IMR-90 (cell line): ENCODE measurements at regions not wholly inside any gene's neighbourhood (a gene's known extent, or its start where the extent isn't known, plus 50 kb on each side); places are given as distances from the start of the nearest gene placed in this dataset.
A peak's percentile ranks its signal among the peaks of the same experiment; 100 is the strongest.

Source experiments
- ATAC-seq: fragments of 200-7000 bp; cut with Tn5 transposase; 2 replicates; pipeline ENCODE4 v1.9.1; 2020; ENCODE audit warnings: low read depth, mild to moderate bottlenecking, moderate library complexity
- BruUV-seq: library from RNA; stranded (reverse); fragments of 400-500 nt; replicated peaks from 2 replicates; lab custom pipeline; 2021; lab: Mats Ljungman, UMichigan
- CTCF ChIA-PET: fragments of 300-600 bp; formaldehyde crosslinking; extraction: SDS; loops from one replicate; lab custom pipeline; 2021; ENCODE audit warnings: antibody characterized with exemption; lab: Yijun Ruan, JAX
- POLR2A ChIA-PET: fragments of 300-600 bp; sonication (Branson Sonifier 250); formaldehyde crosslinking; loops from one replicate; lab custom pipeline; 2022; ENCODE audit warnings: antibody characterized with exemption; ENCODE audit not compliant: unreplicated experiment; lab: Charles Lee
- DNase-seq: peaks from one replicate; pipeline ENCODE4 v3.0.0; 2013
- H2AFZ ChIP-seq: replicated peaks from 2 replicates; pipeline ENCODE3; 2013; ENCODE audit warnings: low read length, mild to moderate bottlenecking; ENCODE audit not compliant: poor library complexity
- H2AK5ac ChIP-seq: 2 replicates; pipeline ENCODE4 v1.6.1; 2013; ENCODE audit warnings: low read depth, low read length, inconsistent platforms
- H2AK9ac ChIP-seq: replicated peaks from 2 replicates; pipeline ENCODE3; 2013; ENCODE audit warnings: mild to moderate bottlenecking, low read depth, low read length, moderate library complexity; ENCODE audit not compliant: poor library complexity
- H2BK120ac ChIP-seq: 2 replicates; pipeline ENCODE4 v1.6.1; 2013; ENCODE audit warnings: low read depth, low read length, inconsistent platforms
- H2BK15ac ChIP-seq: 3 replicates; pipeline ENCODE4 v1.6.1; 2013; ENCODE audit warnings: low read depth, low read length, inconsistent platforms
- H2BK20ac ChIP-seq: 2 replicates; pipeline ENCODE4 v1.6.1; 2013; ENCODE audit warnings: low read depth, mild to moderate bottlenecking, inconsistent platforms, low read length, moderate library complexity
- H2BK5ac ChIP-seq: 2 replicates; pipeline ENCODE4 v1.6.1; 2013; ENCODE audit warnings: mild to moderate bottlenecking, low read depth, low read length, inconsistent platforms; ENCODE audit not compliant: poor library complexity, severe bottlenecking
- H3K14ac ChIP-seq: replicated peaks from 2 replicates; pipeline ENCODE4 v1.6.1; 2013; ENCODE audit warnings: low read depth, low read length, inconsistent platforms
- H3K18ac ChIP-seq: 2 replicates; pipeline ENCODE4 v1.6.1; 2013; ENCODE audit warnings: low read depth, low read length, control low read depth
- H3K23ac ChIP-seq: 2 replicates; pipeline ENCODE4 v1.6.1; 2013; ENCODE audit warnings: low read depth, low read length, inconsistent platforms
- H3K27ac ChIP-seq: 2 replicates; pipeline ENCODE4 v1.5.1; 2013; ENCODE audit warnings: mild to moderate bottlenecking, control low read depth, low read length; ENCODE audit not compliant: insufficient read depth
- H3K27me3 ChIP-seq: 2 replicates; pipeline ENCODE4 v1.6.1; 2013; ENCODE audit warnings: low read length; ENCODE audit not compliant: control insufficient read depth, insufficient read depth
- H3K36me3 ChIP-seq: 2 replicates; pipeline ENCODE4 v1.6.1; 2013; ENCODE audit warnings: low read length, mixed read lengths; ENCODE audit not compliant: control insufficient read depth, insufficient read depth
- H3K4ac ChIP-seq: 2 replicates; pipeline ENCODE4 v1.6.1; 2013; ENCODE audit warnings: low read depth, low read length, inconsistent platforms
- H3K4me1 ChIP-seq: 2 replicates; pipeline ENCODE4 v1.6.1; 2013; ENCODE audit warnings: low read length, mixed read lengths; ENCODE audit not compliant: control insufficient read depth, insufficient read depth
- H3K4me2 ChIP-seq: 2 replicates; pipeline ENCODE4 v1.6.1; 2013; ENCODE audit warnings: low read depth, mild to moderate bottlenecking, control low read depth, low read length, moderate library complexity
- H3K4me3 ChIP-seq: 2 replicates; pipeline ENCODE4 v1.5.1; 2013; ENCODE audit warnings: low read depth, mild to moderate bottlenecking, control low read depth, low read length, moderate library complexity; ENCODE audit not compliant: insufficient read depth
- H3K56ac ChIP-seq: 2 replicates; pipeline ENCODE4 v1.6.1; 2013; ENCODE audit warnings: low read length, inconsistent platforms; ENCODE audit not compliant: insufficient read depth; ENCODE audit errors: extremely low read depth
- H3K79me1 ChIP-seq, 2 experiments: 2 replicates each; pipeline ENCODE4 v1.6.1; 2013; ENCODE audit warnings: low read length in 2 of 2, inconsistent platforms in 1 of 2, low read depth in 1 of 2
- H3K9ac ChIP-seq: 2 replicates; pipeline ENCODE4 v1.6.1; 2013; ENCODE audit warnings: low read depth, low read length, control low read depth
- H3K9me1 ChIP-seq: 2 replicates; pipeline ENCODE4 v1.6.1; 2013; ENCODE audit warnings: low read length, inconsistent platforms; ENCODE audit not compliant: insufficient read depth
- H3K9me3 ChIP-seq: 2 replicates; pipeline ENCODE4 v1.6.1; 2013; ENCODE audit warnings: low read length; ENCODE audit not compliant: control insufficient read depth, insufficient read depth
- H4K20me1 ChIP-seq: 2 replicates; pipeline ENCODE4 v1.6.1; 2013; ENCODE audit warnings: low read length, inconsistent platforms; ENCODE audit not compliant: insufficient read depth
- H4K5ac ChIP-seq: 2 replicates; pipeline ENCODE4 v1.6.1; 2013; ENCODE audit warnings: mild to moderate bottlenecking, low read depth, low read length, control low read depth
- H4K8ac ChIP-seq, 2 experiments: 2 replicates each; pipeline ENCODE4 v1.6.1; 2013; ENCODE audit warnings: low read depth in 2 of 2, low read length in 2 of 2, control low read depth in 1 of 2, inconsistent platforms in 1 of 2
- H4K91ac ChIP-seq: 2 replicates; pipeline ENCODE4 v1.6.1; 2013; ENCODE audit warnings: low read depth, low read length, inconsistent platforms; ENCODE audit not compliant: insufficient read depth
- BHLHE40 ChIP-seq: fragments of 150-350 bp; IDR thresholded peaks from 2 replicates; pipeline ENCODE4 v1.6.1; 2016; ENCODE audit warnings: mild to moderate bottlenecking, low read depth, low read length
- MAFK ChIP-seq: IDR thresholded peaks from 2 replicates; pipeline ENCODE4 v1.6.1; 2012; ENCODE audit warnings: low read depth, low read length, improper control_type of control experiment
- MAZ ChIP-seq: IDR thresholded peaks from 2 replicates; pipeline ENCODE4 v1.6.1; 2012; ENCODE audit warnings: low read depth, mild to moderate bottlenecking, low read length, improper control_type of control experiment, moderate library complexity, borderline replicate concordance
- RAD21 ChIP-seq: IDR thresholded peaks from 2 replicates; pipeline ENCODE4 v1.6.1; 2012; ENCODE audit warnings: low read length, improper control_type of control experiment
- RCOR1 ChIP-seq: IDR thresholded peaks from 2 replicates; pipeline ENCODE4 v1.6.1; 2012; ENCODE audit warnings: mild to moderate bottlenecking, low read length, improper control_type of control experiment; ENCODE audit not compliant: insufficient replicate concordance
- RFX5 ChIP-seq: IDR thresholded peaks from 2 replicates; pipeline ENCODE4 v1.8.0; 2012; ENCODE audit warnings: low read depth, mild to moderate bottlenecking, low read length, moderate library complexity
- WGBS, 2 experiments: methylation state at CpG; one replicate each; pipeline versions ENCODE4 v1.1.5 to v1.1.7; 2013; ENCODE audit warnings: missing lambda C conversion rate in 2 of 2; ENCODE audit not compliant: insufficient read length in 1 of 2; ENCODE audit errors: extremely low coverage in 2 of 2; 5-methylcytosine and 5-hydroxymethylcytosine counted together
- dilution Hi-C: fragments of 300-500 bp; cut with HindIII; formaldehyde crosslinking; loops from one replicate; pipeline ENCODE4 v1.14.3; 2018; ENCODE audit warnings: low sequenced_read_pairs; ENCODE audit not compliant: unreplicated experiment
- in situ Hi-C: fragments of 300-500 bp; cut with MboI; formaldehyde crosslinking; loops from 3 replicates; pipeline ENCODE4 v1.14.3; 2019; ENCODE audit warnings: low sequenced_read_pairs, inconsistent platforms, mixed read lengths
- intact Hi-C: fragments of 100-400 bp; cut with micrococcal nuclease; formaldehyde crosslinking; loops from 2 replicates; pipeline ENCODE4 v1.10.0; 2022
- TF ChIP-seq, protein P1 (sequence below): fragments of 150-350 bp; IDR thresholded peaks from 2 replicates; pipeline ENCODE4 v1.6.1; 2016; ENCODE audit warnings: low read depth, mild to moderate bottlenecking, low read length, moderate library complexity, borderline replicate concordance
- TF ChIP-seq, protein P2 (sequence below): conservative IDR thresholded peaks from 2 replicates; pipeline ENCODE4 v1.5.1; 2012; ENCODE audit warnings: mild to moderate bottlenecking, low read depth, low read length, improper control_type of control experiment

DNA sequence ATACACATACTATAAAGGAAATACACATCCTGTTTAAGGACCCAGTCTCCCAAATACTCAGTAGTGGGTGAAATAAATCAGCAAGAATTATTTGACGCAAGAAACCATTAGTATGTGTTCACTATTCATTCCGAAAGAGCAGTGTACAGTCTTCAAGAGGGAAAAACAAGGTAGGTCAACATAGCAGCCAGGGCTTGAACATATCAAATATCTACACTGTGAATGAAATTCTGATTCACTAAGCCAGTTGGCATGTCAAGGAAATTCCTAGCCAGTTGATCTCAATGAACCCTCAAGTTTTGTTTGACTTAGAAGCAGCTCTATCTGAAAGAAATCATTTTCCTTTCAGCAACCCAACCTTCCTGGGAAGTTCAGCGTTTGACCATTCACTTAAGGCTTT, 99.0 kb downstream of the CNTN3 start:
- Histone ChIP-seq H3K4me2 (no peak overlapping the region), H4K91ac (no peak overlapping the region), H4K8ac (no peak overlapping the region), H3K4me1 (no peaks in the 10 kb centered on the region; the same call in 1 of the 2 replicates), H2BK15ac (no peak overlapping the region), H2AK5ac (no peak overlapping the region), H3K56ac (no peak overlapping the region), H3K9me1 (no peaks in the 10 kb centered on the region), H2BK5ac (no peak overlapping the region), H3K27me3 (no peaks in the 10 kb centered on the region), H2BK20ac (no peak overlapping the region), H3K27ac (no peak overlapping the region), H2BK120ac (no peak overlapping the region), H3K9me3 (no peaks in the 10 kb centered on the region), H3K79me1 (no peaks in the 10 kb centered on the region), H3K14ac (no peak overlapping the region), H3K36me3 (no peaks in the 10 kb centered on the region), H3K18ac (no peak overlapping the region), H3K23ac (no peak overlapping the region), H4K5ac (no peak overlapping the region), H3K4me3 (no peak overlapping the region), H2AK9ac (no peak overlapping the region), H4K20me1 (no peaks in the 10 kb centered on the region), H3K4ac (no peak overlapping the region), H3K9ac (no peak overlapping the region), H2AFZ (no peak overlapping the region)
- dilution Hi-C loops = no loop called here
- in situ Hi-C loops = no loop called here
- 80% methylated on average over 1 of the region's 3 CpGs; no CpG with 5 or more reads in 1 of the 2 experiments for WGBS, 2 experiments
- DNase-seq (peak; percentile 45), ATAC-seq (peak; percentile 67)
- no TSS peak for BruUV-seq
- TF ChIP-seq MAFK = no peak
- TF ChIP-seq RFX5 = no peak
- no peak for TF ChIP-seq RCOR1
- TF ChIP-seq RAD21 = no peak
- TF ChIP-seq, protein P1, sequence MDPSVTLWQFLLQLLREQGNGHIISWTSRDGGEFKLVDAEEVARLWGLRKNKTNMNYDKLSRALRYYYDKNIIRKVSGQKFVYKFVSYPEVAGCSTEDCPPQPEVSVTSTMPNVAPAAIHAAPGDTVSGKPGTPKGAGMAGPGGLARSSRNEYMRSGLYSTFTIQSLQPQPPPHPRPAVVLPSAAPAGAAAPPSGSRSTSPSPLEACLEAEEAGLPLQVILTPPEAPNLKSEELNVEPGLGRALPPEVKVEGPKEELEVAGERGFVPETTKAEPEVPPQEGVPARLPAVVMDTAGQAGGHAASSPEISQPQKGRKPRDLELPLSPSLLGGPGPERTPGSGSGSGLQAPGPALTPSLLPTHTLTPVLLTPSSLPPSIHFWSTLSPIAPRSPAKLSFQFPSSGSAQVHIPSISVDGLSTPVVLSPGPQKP = no peak
- TF ChIP-seq BHLHE40 = no peak
- TF ChIP-seq MAZ = no peak
- TF ChIP-seq, protein P2, sequence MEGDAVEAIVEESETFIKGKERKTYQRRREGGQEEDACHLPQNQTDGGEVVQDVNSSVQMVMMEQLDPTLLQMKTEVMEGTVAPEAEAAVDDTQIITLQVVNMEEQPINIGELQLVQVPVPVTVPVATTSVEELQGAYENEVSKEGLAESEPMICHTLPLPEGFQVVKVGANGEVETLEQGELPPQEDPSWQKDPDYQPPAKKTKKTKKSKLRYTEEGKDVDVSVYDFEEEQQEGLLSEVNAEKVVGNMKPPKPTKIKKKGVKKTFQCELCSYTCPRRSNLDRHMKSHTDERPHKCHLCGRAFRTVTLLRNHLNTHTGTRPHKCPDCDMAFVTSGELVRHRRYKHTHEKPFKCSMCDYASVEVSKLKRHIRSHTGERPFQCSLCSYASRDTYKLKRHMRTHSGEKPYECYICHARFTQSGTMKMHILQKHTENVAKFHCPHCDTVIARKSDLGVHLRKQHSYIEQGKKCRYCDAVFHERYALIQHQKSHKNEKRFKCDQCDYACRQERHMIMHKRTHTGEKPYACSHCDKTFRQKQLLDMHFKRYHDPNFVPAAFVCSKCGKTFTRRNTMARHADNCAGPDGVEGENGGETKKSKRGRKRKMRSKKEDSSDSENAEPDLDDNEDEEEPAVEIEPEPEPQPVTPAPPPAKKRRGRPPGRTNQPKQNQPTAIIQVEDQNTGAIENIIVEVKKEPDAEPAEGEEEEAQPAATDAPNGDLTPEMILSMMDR = no peak
- POLR2A ChIA-PET = no interaction called here
- intact Hi-C loops = loop anchor here (5.0 kb wide), 1 partner anchor 97 kb away; the partner anchor contains the start of gene CNTN3
- CTCF ChIA-PET = interaction anchor here (0.6 kb wide), 1 partner anchor 1802 kb away, joined by 3 read pairs; no protein-coding TSS in a partner anchor
